Right lobe of liver (tissue), 6 donors: ENCODE measurements at regions not wholly inside any gene's neighbourhood (a gene's known extent, or its start where the extent isn't known, plus 50 kb on each side); places are given as distances from the start of the nearest gene placed in this dataset.

Experiments used
- ATAC-seq, 4 donors: fragments of 200-7000 bp; cut with Tn5 transposase; one replicate each; pipeline ENCODE4 v1.9.1; 2020; ENCODE audit warnings: mild to moderate bottlenecking in 4 of 4, moderate library complexity in 4 of 4
- DNase-seq, 3 donors: peaks; one replicate each; pipeline ENCODE4 v3.0.0-alpha.2; 2020
- H3K27ac ChIP-seq, 3 donors: fragments of 200-600 bp; one replicate each; pipeline ENCODE4 v1.8.0; 2022
- H3K27me3 ChIP-seq, 2 donors: fragments of 200-600 bp; one replicate each; pipeline ENCODE4 v1.8.0; 2022
- H3K36me3 ChIP-seq, 4 donors: fragments of 200-600 bp; sonication (generic) in 1 of 4; one replicate each; pipeline versions ENCODE4 v1.5.1 to v1.8.0; 2017 to 2022; ENCODE audit warnings: control low read depth in 1 of 4
- H3K4me1 ChIP-seq, 4 donors: fragments of 200-600 bp; sonication (generic) in 1 of 4; one replicate each; pipeline versions ENCODE4 v1.5.1 to v1.8.0; 2017 to 2022; ENCODE audit warnings: control low read depth in 1 of 4
- H3K4me3 ChIP-seq, 3 donors: fragments of 200-600 bp; one replicate each; pipeline ENCODE4 v1.8.0; 2022
- H3K9me3 ChIP-seq, 4 donors: fragments of 200-600 bp; sonication (generic) in 1 of 4; one replicate each; pipeline versions ENCODE4 v1.5.1 to v1.8.0; 2017 to 2022; ENCODE audit warnings: control low read depth in 1 of 4
- POLR2A ChIP-seq: fragments of 450-650 bp; IDR thresholded peaks from one replicate; pipeline ENCODE4 v1.6.1; 2017; ENCODE audit warnings: antibody characterized with exemption, mild to moderate bottlenecking
- WGBS: methylation state at CpG from one replicate; pipeline ENCODE4 v1.1.6; 2018; ENCODE audit warnings: low coverage, low lambda C conversion rate; ENCODE audit not compliant: insufficient coverage; ENCODE audit errors: missing lambda C conversion rate; 5-methylcytosine and 5-hydroxymethylcytosine counted together
- intact Hi-C, 2 donors: fragments of 100-400 bp; cut with DNase I; formaldehyde crosslinking; loops; one replicate each; pipeline versions ENCODE4 v1.11.2 to v1.14.1; 2022
- TF ChIP-seq, protein P1 (sequence below), 4 donors: fragments of 200-600 bp in 3 of 4; fragments of 450-650 bp in 1 of 4; IDR thresholded peaks; one replicate each; pipeline versions ENCODE4 v1.5.1 to v1.8.0; 2016 to 2022; ENCODE audit warnings: antibody characterized with exemption in 4 of 4, mild to moderate bottlenecking in 2 of 4
- donor health status: DM: no; HTN: yes; CAD: no.
- donor health status: DM: no; HTN: no; CAD: no.
- donor health status: DM: no; HTN: no; CAD: no.
- donor health status: DM: no; HTN: yes; CAD: no.
- donor health status: DM: no; HTN: yes; CAD: no.

DNA sequence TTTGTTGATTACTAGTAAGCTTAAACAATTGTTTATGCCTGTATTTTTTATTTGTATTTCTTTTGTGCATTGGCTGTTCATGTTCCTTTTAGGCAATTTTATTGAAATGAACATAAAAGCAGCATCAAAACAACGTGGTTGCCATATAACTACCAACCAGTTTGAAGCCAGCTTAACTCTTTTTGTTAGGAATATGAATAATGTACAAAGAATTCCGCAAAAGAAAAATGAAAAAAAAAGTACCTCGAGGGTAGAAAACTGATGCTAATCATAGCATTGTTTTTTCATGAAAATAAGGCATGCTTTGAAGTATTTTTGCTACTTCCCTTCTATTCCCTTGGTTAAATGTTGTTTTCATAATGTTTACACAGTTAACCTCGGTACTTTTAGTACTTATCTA lies 1024.0 kb upstream of the SLIT2 start:
- no peak for TF ChIP-seq POLR2A
- TF ChIP-seq, protein P1, sequence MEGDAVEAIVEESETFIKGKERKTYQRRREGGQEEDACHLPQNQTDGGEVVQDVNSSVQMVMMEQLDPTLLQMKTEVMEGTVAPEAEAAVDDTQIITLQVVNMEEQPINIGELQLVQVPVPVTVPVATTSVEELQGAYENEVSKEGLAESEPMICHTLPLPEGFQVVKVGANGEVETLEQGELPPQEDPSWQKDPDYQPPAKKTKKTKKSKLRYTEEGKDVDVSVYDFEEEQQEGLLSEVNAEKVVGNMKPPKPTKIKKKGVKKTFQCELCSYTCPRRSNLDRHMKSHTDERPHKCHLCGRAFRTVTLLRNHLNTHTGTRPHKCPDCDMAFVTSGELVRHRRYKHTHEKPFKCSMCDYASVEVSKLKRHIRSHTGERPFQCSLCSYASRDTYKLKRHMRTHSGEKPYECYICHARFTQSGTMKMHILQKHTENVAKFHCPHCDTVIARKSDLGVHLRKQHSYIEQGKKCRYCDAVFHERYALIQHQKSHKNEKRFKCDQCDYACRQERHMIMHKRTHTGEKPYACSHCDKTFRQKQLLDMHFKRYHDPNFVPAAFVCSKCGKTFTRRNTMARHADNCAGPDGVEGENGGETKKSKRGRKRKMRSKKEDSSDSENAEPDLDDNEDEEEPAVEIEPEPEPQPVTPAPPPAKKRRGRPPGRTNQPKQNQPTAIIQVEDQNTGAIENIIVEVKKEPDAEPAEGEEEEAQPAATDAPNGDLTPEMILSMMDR (IDR thresholded peaks at IDR 0.05), result no peak
- no peaks in the 10 kb centered on the region for H3K36me3 ChIP-seq
- no peaks in the 10 kb centered on the region for H3K9me3 ChIP-seq
- 36% methylated on average over 4 of the region's 4 CpGs for WGBS
- H3K4me1 ChIP-seq, result no peaks in the 10 kb centered on the region
- no peak for ATAC-seq
- intact Hi-C loops, result no loop called here
- H3K27me3 ChIP-seq, result no peaks in the 10 kb centered on the region
- no peak overlapping the region for H3K27ac ChIP-seq
- H3K4me3 ChIP-seq, result no peak overlapping the region
- no peak for DNase-seq

DNA sequence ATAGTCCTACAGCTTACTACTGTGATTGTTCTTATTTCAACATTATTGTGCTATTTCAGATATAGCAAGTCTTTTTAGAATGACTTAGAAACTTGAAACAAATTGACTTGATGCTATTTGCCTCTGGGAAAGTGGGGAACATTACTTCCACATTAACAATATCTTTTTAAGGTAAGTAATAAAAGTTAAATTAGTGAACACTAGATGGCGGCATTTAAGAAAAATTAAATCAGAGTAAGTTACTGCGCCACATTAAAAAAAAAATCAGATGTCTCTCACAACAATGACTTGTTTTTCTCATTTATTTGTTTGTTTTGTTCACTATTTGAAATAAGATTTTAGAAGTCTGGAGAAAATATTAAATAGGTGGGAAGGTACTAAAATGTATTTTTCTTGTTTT lies 1026.9 kb upstream of the SLIT2 start:
- whole genome bisulfite sequencing, result 2% methylated on average over 2 of the region's 2 CpGs
- DNase-seq, result no peak
- ATAC-seq, result peak in 3 of 4 donors; percentile 39 to 60 (median 51)
- no peak overlapping the region for H3K27ac ChIP-seq
- no peak for TF ChIP-seq POLR2A
- TF ChIP-seq, protein P1 (IDR thresholded peaks at IDR 0.05), result peak; percentile 26 to 46 (median 43)
- H3K4me3 ChIP-seq, result no peak overlapping the region
- no peaks in the 10 kb centered on the region for H3K27me3 ChIP-seq
- no peaks in the 10 kb centered on the region for H3K36me3 ChIP-seq
- intact Hi-C loops, result no loop called here
- H3K4me1 ChIP-seq, result no peaks in the 10 kb centered on the region
- H3K9me3 ChIP-seq, result no peaks in the 10 kb centered on the region

DNA sequence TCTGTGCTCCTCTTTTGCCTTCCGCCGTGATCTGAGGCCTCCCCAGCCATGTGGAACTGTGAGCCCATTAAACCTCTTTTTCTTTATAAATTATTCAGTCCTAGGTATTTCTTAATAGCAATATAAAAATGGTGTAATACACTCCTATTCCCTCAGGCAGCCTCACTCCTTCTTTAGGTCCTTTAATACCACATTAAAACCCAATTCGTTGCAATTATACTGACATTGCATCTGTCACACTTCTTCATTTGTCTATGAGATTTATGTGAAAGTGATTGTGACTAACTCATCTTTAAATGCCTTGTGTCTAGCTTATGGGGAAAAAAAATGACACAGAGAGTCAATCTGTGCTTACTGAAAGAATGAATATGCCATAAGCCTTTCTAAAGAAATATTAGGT lies 1035.2 kb upstream of the SLIT2 start:
- no peaks in the 10 kb centered on the region for H3K9me3 ChIP-seq
- H3K27me3 ChIP-seq, result no peaks in the 10 kb centered on the region
- no peak for TF ChIP-seq POLR2A
- TF ChIP-seq, protein P1 (IDR thresholded peaks at IDR 0.05), result no peak
- WGBS, result 65% methylated on average over 3 of the region's 3 CpGs
- H3K4me3 ChIP-seq, result no peak overlapping the region
- no peaks in the 10 kb centered on the region for H3K36me3 ChIP-seq
- no peaks in the 10 kb centered on the region for H3K4me1 ChIP-seq
- ATAC-seq (no peak), DNase-seq (no peak)
- no peak overlapping the region for H3K27ac ChIP-seq
- intact Hi-C loops, result no loop called here

DNA sequence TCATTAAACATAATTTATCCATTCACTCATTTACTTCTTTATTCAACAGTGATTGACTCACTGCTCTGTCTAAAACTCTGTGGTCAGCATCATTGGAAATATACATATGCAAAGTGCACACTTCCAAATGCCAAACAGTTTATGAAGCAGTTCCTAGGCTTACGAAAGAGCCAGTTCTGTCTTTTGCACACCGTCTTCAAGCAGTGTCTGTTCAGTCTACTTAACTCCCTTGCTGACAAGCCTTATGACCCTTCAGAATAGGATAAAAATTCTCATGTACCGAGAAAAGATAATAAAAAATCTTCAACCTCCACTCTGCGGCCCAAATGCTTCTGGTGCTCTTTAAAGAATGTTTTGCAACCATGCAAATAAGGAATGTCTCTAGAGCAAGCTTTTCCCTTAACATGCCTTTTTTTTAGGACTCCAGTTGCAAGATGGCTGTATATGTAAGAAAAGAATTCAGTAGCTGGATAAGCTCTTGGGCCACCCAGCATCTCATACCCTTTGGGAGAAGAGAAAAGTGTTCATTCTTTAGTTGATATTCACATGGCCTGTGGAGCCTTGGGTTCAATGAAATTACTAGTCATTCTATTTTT lies 1037.0 kb upstream of the SLIT2 start:
- Histone ChIP-seq H3K4me3 (no peak overlapping the region), H3K27me3 (no peaks in the 10 kb centered on the region), H3K27ac (no peak overlapping the region), H3K36me3 (no peaks in the 10 kb centered on the region), H3K4me1 (no peaks in the 10 kb centered on the region), H3K9me3 (no peaks in the 10 kb centered on the region)
- TF ChIP-seq, protein P1 (IDR thresholded peaks at IDR 0.05), result no peak
- no peak for TF ChIP-seq POLR2A
- intact Hi-C loops, result no loop called here
- WGBS, result 65% methylated on average over 4 of the region's 4 CpGs
- DNase-seq, result no peak
- ATAC-seq, result no peak

DNA sequence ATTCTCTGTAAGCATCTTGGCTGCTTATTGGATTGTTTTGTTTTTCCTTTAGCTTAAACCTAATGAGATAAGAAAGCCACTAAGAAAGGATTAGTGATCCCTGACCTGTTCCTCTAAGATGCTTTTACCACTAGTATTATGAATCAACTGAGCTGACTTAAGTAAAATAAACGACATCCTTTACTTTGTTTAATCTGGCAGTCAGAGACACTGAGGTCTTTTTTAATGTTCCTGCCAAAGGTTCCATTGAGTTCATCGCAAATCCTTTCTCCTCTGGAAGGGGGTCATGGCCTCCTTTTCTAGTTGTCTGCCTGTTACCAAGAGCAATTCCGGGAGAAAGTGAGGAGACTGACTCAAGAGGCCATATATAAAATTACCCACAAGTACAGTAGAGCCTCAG lies 1038.3 kb upstream of the SLIT2 start:
- DNase-seq, result no peak
- H3K9me3 ChIP-seq, result no peaks in the 10 kb centered on the region
- no peaks in the 10 kb centered on the region for H3K4me1 ChIP-seq
- no peak overlapping the region for H3K4me3 ChIP-seq
- no peaks in the 10 kb centered on the region for H3K36me3 ChIP-seq
- H3K27me3 ChIP-seq, result no peaks in the 10 kb centered on the region
- TF ChIP-seq, protein P1 (IDR thresholded peaks at IDR 0.05), result no peak
- no peak for TF ChIP-seq POLR2A
- 33% methylated on average over 3 of the region's 3 CpGs for WGBS
- intact Hi-C loops, result no loop called here
- no peak for ATAC-seq
- H3K27ac ChIP-seq, result no peak overlapping the region
